Stomach (tissue), 4 donors: ENCODE measurements at regions not wholly inside any gene's neighbourhood (a gene's known extent, or its start where the extent isn't known, plus 50 kb on each side); places are given as distances from the start of the nearest gene placed in this dataset.

Experiments
- CTCF ChIP-seq, 7 experiments: fragments of 450-650 bp in 4 of 7; fragments of 200-600 bp in 3 of 7; sonication (generic) in 3 of 7; IDR thresholded peaks; one replicate each; pipeline ENCODE4 v1.5.1; 2016 to 2019; ENCODE audit warnings: antibody characterized with exemption in 7 of 7, control low read depth in 2 of 7, mild to moderate bottlenecking in 1 of 7
- POLR2A ChIP-seq, 4 donors: fragments of 450-650 bp; IDR thresholded peaks; one replicate each; pipeline ENCODE4 v1.6.1; 2016; ENCODE audit warnings: antibody characterized with exemption in 4 of 4, control low read depth in 2 of 4, mild to moderate bottlenecking in 1 of 4, moderate library complexity in 1 of 4
- POLR2AphosphoS5 ChIP-seq, 3 donors: sonication (generic); formaldehyde crosslinking; IDR thresholded peaks; one replicate each; pipeline ENCODE4 v1.6.1; 2016; ENCODE audit warnings: antibody characterized with exemption in 3 of 3

GRCh38 chr13:90395846-90396245 lies 951.6 kb upstream of the MIR17HG start:
- TF ChIP-seq CTCF (IDR thresholded peaks at IDR 0.05), result no peak
- TF ChIP-seq POLR2AphosphoS5 (IDR thresholded peaks at IDR 0.05), result no peak
- TF ChIP-seq POLR2A (IDR thresholded peaks at IDR 0.05), result no peak
